K562 (cell line): ENCODE measurements at regions not wholly inside any gene's neighbourhood (a gene's known extent, or its start where the extent isn't known, plus 50 kb on each side); places are given as distances from the start of the nearest gene placed in this dataset.

Experiments
- ATAC-seq: fragments of 200-7000 bp; cut with Tn5 transposase; 3 replicates; pipeline ENCODE4 v1.9.1; 2020; ENCODE audit warnings: moderate library complexity
- BruUV-seq: library from RNA; stranded (reverse); fragments of 400-500 nt; replicated peaks from 2 replicates; lab custom pipeline; 2021; lab: Mats Ljungman, UMichigan
- CTCF ChIA-PET: fragments of 300-600 bp; formaldehyde crosslinking; extraction: SDS; loops from one replicate; lab custom pipeline; 2021; ENCODE audit warnings: low intra/inter-chr PET ratio; lab: Yijun Ruan, JAX
- POLR2A ChIA-PET: fragments of 300-600, 350-650 bp; sonication (Branson Sonifier 250); formaldehyde crosslinking; extraction: SDS; loops from one replicate; lab custom pipeline; 2021; ENCODE audit warnings: antibody characterized with exemption, inconsistent platforms; lab: Yijun Ruan, JAX
- DNase-seq, 4 experiments: peaks; one replicate each; pipeline versions ENCODE4 v3.0.0 to v3.0.0-alpha.2; 2011 to 2018; ENCODE audit warnings: low spot score in 3 of 4, mixed read lengths in 3 of 4; ENCODE audit errors: extremely low read depth in 1 of 4
- FAIRE-seq: peaks from 2 replicates; lab custom pipeline; 2011; peaks lifted over from hg19 to GRCh38; lab: Jason Lieb, UNC
- H2AFZ ChIP-seq: 2 replicates; pipeline ENCODE4 v1.6.0; 2011; ENCODE audit warnings: low read depth, low read length, control low read depth, inconsistent platforms
- H3K27ac ChIP-seq: fragments of 200-600 bp; 3 replicates; pipeline ENCODE4 v1.8.0; 2011; ENCODE audit warnings: low read depth, mild to moderate bottlenecking, control low read depth, inconsistent platforms, low read length, moderate library complexity, mixed read lengths; ENCODE audit errors: extremely low read depth
- H3K27me3 ChIP-seq, 2 experiments: fragments of 300-600 bp in 1 of 2; 2 replicates in 1 of 2; 3 replicates in 1 of 2; pipeline versions ENCODE4 v1.6.0 to v1.8.0; 2011; ENCODE audit warnings: inconsistent platforms in 2 of 2, low read length in 2 of 2, mild to moderate bottlenecking in 1 of 2, mixed read lengths in 1 of 2, moderate library complexity in 1 of 2; ENCODE audit not compliant: control insufficient read depth in 2 of 2, insufficient read depth in 2 of 2
- H3K36me3 ChIP-seq: fragments of 300-600 bp; 3 replicates; pipeline ENCODE4 v1.8.0; 2011; ENCODE audit warnings: mild to moderate bottlenecking, low read length, inconsistent platforms; ENCODE audit not compliant: control insufficient read depth, insufficient read depth
- H3K4me1 ChIP-seq, 2 experiments: fragments of 200-600 bp in 1 of 2; replicated peaks in 1 of 2; 2 replicates in 1 of 2; 3 replicates in 1 of 2; pipeline versions ENCODE4 v1.5.1 to v1.8.0; 2011; ENCODE audit warnings: inconsistent platforms in 2 of 2, low read length in 2 of 2, mild to moderate bottlenecking in 1 of 2, mixed read lengths in 1 of 2, moderate library complexity in 1 of 2; ENCODE audit not compliant: control insufficient read depth in 2 of 2, insufficient read depth in 2 of 2
- H3K4me2 ChIP-seq: 2 replicates; pipeline ENCODE4 v1.6.1; 2011; ENCODE audit warnings: low read length, control low read depth, inconsistent platforms, mixed read lengths; ENCODE audit not compliant: insufficient read depth
- H3K4me3 ChIP-seq: fragments of 200-600 bp; sonication (generic), shearing (Covaris generic); 2 replicates; pipeline ENCODE4 v1.5.1; 2016; ENCODE audit warnings: control low read depth, inconsistent platforms
- H3K79me2 ChIP-seq: fragments of 200-600 bp; 3 replicates; pipeline ENCODE4 v1.8.0; 2011; ENCODE audit warnings: low read length, inconsistent platforms; ENCODE audit not compliant: control insufficient read depth, insufficient read depth
- H3K9ac ChIP-seq, 2 experiments: 2 replicates each; pipeline versions ENCODE4 v1.6.0 to v1.6.1; 2011; ENCODE audit warnings: low read depth in 2 of 2, low read length in 2 of 2, control low read depth in 1 of 2, inconsistent platforms in 1 of 2, mild to moderate bottlenecking in 1 of 2, mixed read lengths in 1 of 2; ENCODE audit not compliant: insufficient read depth in 1 of 2
- H3K9me1 ChIP-seq: one replicate; pipeline ENCODE4 v1.6.0; 2011; ENCODE audit warnings: inconsistent platforms, mild to moderate bottlenecking, low read length, moderate library complexity; ENCODE audit not compliant: control insufficient read depth, insufficient read depth
- H3K9me3 ChIP-seq: replicated peaks from 2 replicates; pipeline ENCODE4 v1.5.1; 2011; ENCODE audit warnings: low read depth, low read length, inconsistent platforms; ENCODE audit not compliant: control insufficient read depth, insufficient read depth
- H4K20me1 ChIP-seq: replicated peaks from 2 replicates; pipeline ENCODE4 v1.6.1; 2011; ENCODE audit warnings: low read length, inconsistent platforms, mixed read lengths; ENCODE audit not compliant: control insufficient read depth, insufficient read depth
- BCL6 ChIP-seq: fragments of 250-450 bp; sonication (Bioruptor Pico); IDR thresholded peaks from 2 replicates; pipeline ENCODE4 v1.4.0; 2020
- CREM ChIP-seq: IDR thresholded peaks from 2 replicates; pipeline ENCODE4 v1.6.1; 2014; ENCODE audit warnings: antibody characterized with exemption, low read depth
- DACH1 ChIP-seq: fragments of 450-650 bp; IDR thresholded peaks from 2 replicates; pipeline ENCODE4 v1.6.1; 2018; ENCODE audit not compliant: partially characterized antibody
- DIDO1 ChIP-seq: fragments of 450-650 bp; IDR thresholded peaks from 2 replicates; pipeline ENCODE4 v1.6.1; 2016; ENCODE audit warnings: low read depth, missing biosample characterization, missing genetic modification characterization
- FOXJ2 ChIP-seq: fragments of 200-800 bp; sonication (Bioruptor generic); IDR thresholded peaks from 2 replicates; pipeline ENCODE4 v1.6.1; 2016; ENCODE audit warnings: missing genetic modification characterization, missing compliant biosample characterization
- HBP1 ChIP-seq: fragments of 450-650 bp; formaldehyde crosslinking; IDR thresholded peaks from 2 replicates; pipeline ENCODE4 v1.4.0; 2022; ENCODE audit warnings: missing genetic modification characterization
- HDAC8 ChIP-seq: fragments of 450-650 bp; IDR thresholded peaks from 2 replicates; pipeline ENCODE4 v1.6.1; 2016; ENCODE audit warnings: mild to moderate bottlenecking, missing genetic modification characterization, moderate library complexity, missing compliant biosample characterization
- HNRNPUL1 ChIP-seq: fragments of 200-400 bp; formaldehyde crosslinking; IDR thresholded peaks from 2 replicates; pipeline ENCODE4 v1.6.1; 2017; ENCODE audit warnings: low read length
- ZNF253 ChIP-seq: fragments of 250-450 bp; sonication (Bioruptor Pico); conservative IDR thresholded peaks from 2 replicates; pipeline ENCODE4 v1.6.1; 2021; ENCODE audit warnings: mild to moderate bottlenecking
- ZNF354B ChIP-seq: fragments of 250-450 bp; sonication (Bioruptor Pico); IDR thresholded peaks from 2 replicates; pipeline ENCODE4 v1.4.0; 2020
- in situ Hi-C: fragments of 300-500 bp; cut with MboI; formaldehyde crosslinking; loops from 4 replicates; pipeline ENCODE4 v1.15.0; 2018; ENCODE audit warnings: inconsistent platforms, mixed read lengths
- intact Hi-C: fragments of 100-400 bp; cut with micrococcal nuclease; formaldehyde crosslinking; loops from 2 replicates; pipeline ENCODE4 v1.14.2; 2022
- TF ChIP-seq, protein P1 (sequence below): fragments of 450-650 bp; IDR thresholded peaks from 2 replicates; pipeline ENCODE4 v1.6.1; 2016; ENCODE audit warnings: borderline replicate concordance

GRCh38 chr2:172210599-172210998, 107.9 kb upstream of the DLX2 start:
- Histone ChIP-seq H3K9ac (no peak overlapping the region), H2AFZ (no peak overlapping the region), H4K20me1 (no peaks in the 10 kb centered on the region), H3K9me1 (no peaks in the 10 kb centered on the region), H3K4me1 (no peaks in the 10 kb centered on the region), H3K9me3 (no peaks in the 10 kb centered on the region), H3K79me2 (no peaks in the 10 kb centered on the region), H3K36me3 (no peaks in the 10 kb centered on the region), H3K4me2 (no peak overlapping the region), H3K27me3 (peaks cover 23 to 33% of the 10 kb centered on the region in 2 experiments; a peak in 4 of 5 replicates), H3K4me3 (no peak overlapping the region), H3K27ac (no peak overlapping the region)
- DNase-seq, result no peak
- intact Hi-C loops (no loop called here), in situ Hi-C loops (no loop called here)
- BruUV-seq, result no TSS peak
- ChIA-PET POLR2A (no interaction called here), CTCF (no interaction called here)
- no peak for ATAC-seq
- no peak for FAIRE-seq
- TF ChIP-seq FOXJ2 (tag), result no peak
- TF ChIP-seq ZNF253 (CRISPR knock-in tag), result no peak
- no peak for TF ChIP-seq DACH1
- TF ChIP-seq HBP1, result no peak
- no peak for TF ChIP-seq HDAC8 (tag)
- no peak for TF ChIP-seq HNRNPUL1
- TF ChIP-seq CREM, result no peak
- TF ChIP-seq, protein P1, sequence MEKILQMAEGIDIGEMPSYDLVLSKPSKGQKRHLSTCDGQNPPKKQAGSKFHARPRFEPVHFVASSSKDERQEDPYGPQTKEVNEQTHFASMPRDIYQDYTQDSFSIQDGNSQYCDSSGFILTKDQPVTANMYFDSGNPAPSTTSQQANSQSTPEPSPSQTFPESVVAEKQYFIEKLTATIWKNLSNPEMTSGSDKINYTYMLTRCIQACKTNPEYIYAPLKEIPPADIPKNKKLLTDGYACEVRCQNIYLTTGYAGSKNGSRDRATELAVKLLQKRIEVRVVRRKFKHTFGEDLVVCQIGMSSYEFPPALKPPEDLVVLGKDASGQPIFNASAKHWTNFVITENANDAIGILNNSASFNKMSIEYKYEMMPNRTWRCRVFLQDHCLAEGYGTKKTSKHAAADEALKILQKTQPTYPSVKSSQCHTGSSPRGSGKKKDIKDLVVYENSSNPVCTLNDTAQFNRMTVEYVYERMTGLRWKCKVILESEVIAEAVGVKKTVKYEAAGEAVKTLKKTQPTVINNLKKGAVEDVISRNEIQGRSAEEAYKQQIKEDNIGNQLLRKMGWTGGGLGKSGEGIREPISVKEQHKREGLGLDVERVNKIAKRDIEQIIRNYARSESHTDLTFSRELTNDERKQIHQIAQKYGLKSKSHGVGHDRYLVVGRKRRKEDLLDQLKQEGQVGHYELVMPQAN, result no peak
- no peak for TF ChIP-seq DIDO1 (tag)
- no peak for TF ChIP-seq ZNF354B (CRISPR knock-in tag)
- no peak for TF ChIP-seq BCL6 (CRISPR knock-in tag)
